SK-N-SH (cell line): ENCODE measurements at regions not wholly inside any gene's neighbourhood (a gene's known extent, or its start where the extent isn't known, plus 50 kb on each side); places are given as distances from the start of the nearest gene placed in this dataset.

ENCODE experiments used
- CTCF ChIA-PET: fragments of 300-600, 350-600 bp; formaldehyde crosslinking; extraction: SDS; loops from one replicate; lab custom pipeline; 2021; lab: Yijun Ruan, JAX
- POLR2A ChIA-PET: fragments of 350-600 bp; sonication (Branson Sonifier 250); formaldehyde crosslinking; extraction: SDS; loops from one replicate; lab custom pipeline; 2020; ENCODE audit warnings: antibody characterized with exemption, inconsistent platforms; lab: Yijun Ruan, JAX
- DNase-seq: peaks from one replicate; pipeline ENCODE4 v3.0.0; 2012
- H2AFZ ChIP-seq: fragments of 200-600 bp; sonication (generic); 2 replicates; pipeline ENCODE4 v1.8.1; 2016; ENCODE audit warnings: antibody characterized with exemption, mild to moderate bottlenecking, low read depth
- H3F3A ChIP-seq: fragments of 200-600 bp; sonication (generic); replicated peaks from 2 replicates; pipeline ENCODE3; 2016; ENCODE audit warnings: antibody characterized with exemption, mild to moderate bottlenecking; ENCODE audit not compliant: insufficient read depth
- H3K27ac ChIP-seq, 2 experiments: fragments of 200-500 bp in 1 of 2; fragments of 200-600 bp in 1 of 2; sonication (Bioruptor generic) in 1 of 2; sonication (generic), shearing (Covaris generic) in 1 of 2; 2 replicates each; pipeline versions ENCODE4 v1.5.1 to v1.6.1; 2014 to 2016; ENCODE audit warnings: low read depth in 2 of 2, inconsistent platforms in 1 of 2, low read length in 1 of 2, mild to moderate bottlenecking in 1 of 2, mixed read lengths in 1 of 2
- H3K27me3 ChIP-seq: fragments of 200-600 bp; sonication (generic), shearing (Covaris generic); 2 replicates; pipeline ENCODE4 v1.6.1; 2016; ENCODE audit warnings: mixed run types; ENCODE audit not compliant: insufficient read depth
- H3K36me3 ChIP-seq, 2 experiments: fragments of 200-500 bp in 1 of 2; fragments of 200-600 bp in 1 of 2; sonication (Bioruptor generic) in 1 of 2; sonication (generic) in 1 of 2; replicated peaks in 1 of 2; 2 replicates each; pipeline versions ENCODE3 to v1.5.1; 2014 to 2016; ENCODE audit warnings: low read length in 1 of 2, mild to moderate bottlenecking in 1 of 2; ENCODE audit not compliant: insufficient read depth in 2 of 2, control insufficient read depth in 1 of 2
- H3K4me1 ChIP-seq, 2 experiments: fragments of 200-500 bp in 1 of 2; fragments of 200-600 bp in 1 of 2; sonication (Bioruptor generic) in 1 of 2; sonication (generic), shearing (Covaris generic) in 1 of 2; 2 replicates each; pipeline versions ENCODE4 v1.5.1 to v1.6.1; 2014 to 2016; ENCODE audit warnings: low read depth in 1 of 2, low read length in 1 of 2, mixed run types in 1 of 2; ENCODE audit not compliant: insufficient read depth in 2 of 2, control insufficient read depth in 1 of 2
- H3K4me2 ChIP-seq: fragments of 200-600 bp; sonication (generic), shearing (Covaris generic); 2 replicates; pipeline ENCODE4 v1.6.1; 2017; ENCODE audit warnings: mixed run types
- H3K4me3 ChIP-seq, 2 experiments: fragments of 200-500 bp in 1 of 2; fragments of 200-600 bp in 1 of 2; sonication (Bioruptor generic) in 1 of 2; sonication (generic), shearing (Covaris generic) in 1 of 2; 2 replicates each; pipeline versions ENCODE4 v1.5.1 to v1.8.1; 2014 to 2016; ENCODE audit warnings: low read depth in 2 of 2, inconsistent platforms in 1 of 2, low read length in 1 of 2, mild to moderate bottlenecking in 1 of 2, mixed read lengths in 1 of 2, moderate library complexity in 1 of 2
- H3K79me2 ChIP-seq: fragments of 200-600 bp; sonication (generic); 2 replicates; pipeline ENCODE4 v1.8.1; 2017; ENCODE audit warnings: mild to moderate bottlenecking; ENCODE audit not compliant: insufficient read depth
- H3K9ac ChIP-seq: fragments of 200-600 bp; sonication (generic); 2 replicates; pipeline ENCODE4 v1.6.1; 2017; ENCODE audit warnings: mixed run types
- H3K9me2 ChIP-seq: fragments of 200-600 bp; sonication (generic); 2 replicates; pipeline ENCODE4 v1.6.1; 2017; ENCODE audit warnings: mixed run types
- H3K9me3 ChIP-seq: fragments of 200-600 bp; sonication (generic); 2 replicates; pipeline ENCODE4 v1.6.1; 2017; ENCODE audit warnings: mixed run types, mild to moderate bottlenecking, moderate library complexity
- H4K20me1 ChIP-seq: fragments of 200-600 bp; sonication (generic); 2 replicates; pipeline ENCODE4 v1.6.1; 2017; ENCODE audit warnings: mild to moderate bottlenecking, mixed run types; ENCODE audit not compliant: insufficient read depth
- ELF1 ChIP-seq: IDR thresholded peaks from 2 replicates; pipeline ENCODE4 v1.4.0; 2012
- EP300 ChIP-seq, 2 experiments: IDR thresholded peaks; 2 replicates each; pipeline versions ENCODE4 v1.4.0 to v1.6.1; 2012; ENCODE audit warnings: borderline replicate concordance in 1 of 2, low read depth in 1 of 2, low read length in 1 of 2
- EZH2phosphoT487 ChIP-seq: fragments of 200-600 bp; sonication (generic); IDR thresholded peaks from 2 replicates; pipeline ENCODE4 v1.6.1; 2017; ENCODE audit warnings: low read depth, mixed run types, mild to moderate bottlenecking, antibody characterized with exemption, moderate library complexity, borderline replicate concordance
- FOXM1 ChIP-seq: IDR thresholded peaks from 2 replicates; pipeline ENCODE4 v1.4.0; 2012; ENCODE audit warnings: low read depth, mild to moderate bottlenecking
- GATA2 ChIP-seq: sonication (generic); formaldehyde crosslinking; IDR thresholded peaks from 2 replicates; pipeline ENCODE4 v1.5.0; 2020; ENCODE audit warnings: mild to moderate bottlenecking, missing genetic modification reagents
- IRF3 ChIP-seq: fragments of 150-350 bp; IDR thresholded peaks from 2 replicates; pipeline ENCODE4 v1.6.1; 2016; ENCODE audit warnings: mild to moderate bottlenecking, low read depth, low read length
- JUND ChIP-seq: IDR thresholded peaks from 2 replicates; pipeline ENCODE4 v1.4.0; 2012
- MAX ChIP-seq: IDR thresholded peaks from 2 replicates; pipeline ENCODE4 v1.4.0; 2012; ENCODE audit warnings: low read depth
- MXI1 ChIP-seq: IDR thresholded peaks from 2 replicates; pipeline ENCODE4 v1.6.1; 2012; ENCODE audit warnings: mild to moderate bottlenecking, low read depth, low read length, improper control_type of control experiment
- NFIC ChIP-seq: IDR thresholded peaks from 2 replicates; pipeline ENCODE4 v1.4.0; 2012; ENCODE audit warnings: borderline replicate concordance
- PBX3 ChIP-seq: IDR thresholded peaks from 2 replicates; pipeline ENCODE4; 2012
- POLR2AphosphoS5 ChIP-seq: IDR thresholded peaks from 2 replicates; pipeline ENCODE4 v1.6.1; 2012; ENCODE audit warnings: low read depth, low read length
- RAD21 ChIP-seq: IDR thresholded peaks from 2 replicates; pipeline ENCODE4 v1.6.1; 2012; ENCODE audit warnings: mild to moderate bottlenecking, low read length
- RFX5 ChIP-seq: IDR thresholded peaks from 2 replicates; pipeline ENCODE4 v1.6.1; 2012; ENCODE audit warnings: mild to moderate bottlenecking, improper control_type of control experiment, low read length
- SIN3A ChIP-seq: IDR thresholded peaks from 2 replicates; pipeline ENCODE4 v1.6.1; 2012; ENCODE audit warnings: low read depth, mild to moderate bottlenecking, low read length, moderate library complexity, borderline replicate concordance
- TCF12 ChIP-seq: IDR thresholded peaks from 2 replicates; pipeline ENCODE4 v1.4.0; 2012
- TEAD4 ChIP-seq: IDR thresholded peaks from 2 replicates; pipeline ENCODE4 v1.4.0; 2012; ENCODE audit warnings: mild to moderate bottlenecking, borderline replicate concordance; ENCODE audit not compliant: insufficient read depth
- USF1 ChIP-seq: IDR thresholded peaks from 2 replicates; pipeline ENCODE4 v1.4.0; 2012; ENCODE audit warnings: low read depth, borderline replicate concordance
- WGBS: methylation state at CpG from one replicate; pipeline ENCODE4 v1.1.6; 2017; ENCODE audit warnings: low lambda C conversion rate; 5-methylcytosine and 5-hydroxymethylcytosine counted together

- Histone ChIP-seq H3K27ac (no peak overlapping the region), H3F3A (no peaks in the 10 kb centered on the region), H3K4me2 (no peak overlapping the region), H3K9ac (no peak overlapping the region), H2AFZ (no peak overlapping the region), H3K27me3 (no peaks in the 10 kb centered on the region), H3K36me3 (no peaks in the 10 kb centered on the region), H4K20me1 (no peaks in the 10 kb centered on the region), H3K4me3 (no peak overlapping the region), H3K9me3 (no peaks in the 10 kb centered on the region), H3K9me2 (no peaks in the 10 kb centered on the region), H3K79me2 (no peaks in the 10 kb centered on the region), H3K4me1 (peaks cover 0 to 3% of the 10 kb centered on the region in 2 experiments; a peak in 1 of 4 replicates)
- ChIA-PET CTCF (interaction anchor here (0.9 kb wide), 1 partner anchor 9 kb away, joined by 3 read pairs; no protein-coding TSS in a partner anchor), POLR2A (no interaction called here)
- DNase-seq, result no peak
- no peak for TF ChIP-seq JUND
- no peak for TF ChIP-seq MAX
- no peak for TF ChIP-seq EZH2phosphoT487
- TF ChIP-seq GATA2 (CRISPR knock-in tag), result no peak
- TF ChIP-seq USF1, result no peak
- TF ChIP-seq SIN3A, result no peak
- TF ChIP-seq RFX5, result no peak
- no peak for TF ChIP-seq EP300 (IDR thresholded peaks at IDR 0.05; ENCODE audit: borderline replicate concordance in 1 of 2, low read depth in 1 of 2, low read length in 1 of 2)
- no peak for TF ChIP-seq RAD21
- no peak for TF ChIP-seq IRF3
- TF ChIP-seq ELF1, result no peak
- no peak for TF ChIP-seq TEAD4
- no peak for TF ChIP-seq FOXM1
- no peak for TF ChIP-seq POLR2AphosphoS5
- no peak for TF ChIP-seq NFIC
- 61% methylated on average over 7 of the region's 7 CpGs for WGBS
Observed at GRCh38 chr1:200316148-200316803, 93.6 kb downstream of the ZNF281 start.

GRCh38 chr1:200314085-200314750 lies 95.6 kb downstream of the ZNF281 start:
- Histone ChIP-seq H3K9me3 (no peaks in the 10 kb centered on the region), H3K27me3 (no peaks in the 10 kb centered on the region), H3K9me2 (no peaks in the 10 kb centered on the region), H3K4me1 (no peaks in the 10 kb centered on the region), H3F3A (no peaks in the 10 kb centered on the region), H2AFZ (peak overlapping the region; percentile 56; the same call in 1 of the 2 replicates), H4K20me1 (no peaks in the 10 kb centered on the region), H3K27ac (no peak overlapping the region; a peak in 1 of 4 replicates), H3K9ac (no peak overlapping the region), H3K36me3 (no peaks in the 10 kb centered on the region), H3K79me2 (no peaks in the 10 kb centered on the region), H3K4me3 (no peak overlapping the region), H3K4me2 (no peak overlapping the region)
- no peak for DNase-seq
- CTCF ChIA-PET, result interaction anchor here (1.0 to 1.3 kb wide), 3 partner anchors 21 to 99 kb away, joined by 3 to 4 read pairs (median 3); no protein-coding TSS in a partner anchor
- TF ChIP-seq PBX3, result peak; percentile 19; the same call in 1 of the 2 replicates
- no peak for TF ChIP-seq MXI1
- TF ChIP-seq EP300 (IDR thresholded peaks at IDR 0.05; ENCODE audit: borderline replicate concordance in 1 of 2, low read depth in 1 of 2, low read length in 1 of 2), result 0 out of 4 replicates have a peak, but pooled peaks of 1 of the 2 experiments have one; percentile 19
- TF ChIP-seq TCF12, result no peak
- POLR2A ChIA-PET, result no interaction called here
- 68% methylated on average over 5 of the region's 5 CpGs for WGBS
